ENCODE measurements at regions not wholly inside any gene's neighbourhood (a gene's known extent, or its start where the extent isn't known, plus 50 kb on each side); places are given as distances from the start of the nearest gene placed in this dataset.
"Not testable (repeated sequence)": the region's sequence is repeated elsewhere in the genome, so short reads cannot be mapped to it uniquely, and the experiment has no call there.

- no peak for DNase-seq (ENCODE audit: low read depth)
These were observed 129.0 kb upstream of the RREB1 start for GRCh38 chr6:6978731-6979130.

GRCh38 chr6:6980999-6981597 lies 126.7 kb upstream of the RREB1 start:
- no peak for DNase-seq (ENCODE audit: low read depth)

GRCh38 chr6:6981681-6982322 lies 126.0 kb upstream of the RREB1 start:
- DNase-seq (ENCODE audit: low read depth) = no peak

- no peak for DNase-seq (ENCODE audit: low read depth)
These were observed 125.1 kb upstream of the RREB1 start for GRCh38 chr6:6982663-6983062.

- no peak for DNase-seq (ENCODE audit: low read depth)
These were observed 123.0 kb upstream of the RREB1 start for GRCh38 chr6:6984585-6985366.

GRCh38 chr6:6986344-6986743 lies 121.4 kb upstream of the RREB1 start:
- DNase-seq (ENCODE audit: low read depth) = no peak

GRCh38 chr6:6987749-6988148 lies 120.0 kb upstream of the RREB1 start:
- no peak for DNase-seq (ENCODE audit: low read depth)

- DNase-seq (ENCODE audit: low read depth) = not testable (repeated sequence)
These were observed 117.7 kb upstream of the RREB1 start for GRCh38 chr6:6990059-6990458.

GRCh38 chr6:6993503-6994237 lies 114.1 kb upstream of the RREB1 start:
- no peak for DNase-seq (ENCODE audit: low read depth)

- no peak for DNase-seq (ENCODE audit: low read depth)
These were observed 113.0 kb upstream of the RREB1 start for GRCh38 chr6:6994796-6995195.

GRCh38 chr6:6995328-6995727 lies 112.4 kb upstream of the RREB1 start:
- DNase-seq (ENCODE audit: low read depth) = no peak

- no peak for DNase-seq (ENCODE audit: low read depth)
These were observed 111.6 kb upstream of the RREB1 start for GRCh38 chr6:6996124-6996523.

GRCh38 chr6:6997263-6998193 lies 110.2 kb upstream of the RREB1 start:
- no peak for DNase-seq (ENCODE audit: low read depth)

- no peak for DNase-seq (ENCODE audit: low read depth)
These were observed 109.6 kb upstream of the RREB1 start for GRCh38 chr6:6998194-6998569.

- DNase-seq (ENCODE audit: low read depth) = no peak
These were observed 106.7 kb upstream of the RREB1 start for GRCh38 chr6:7000825-7001777.

- no peak for DNase-seq (ENCODE audit: low read depth)
These were observed 104.7 kb upstream of the RREB1 start for GRCh38 chr6:7003041-7003440.

GRCh38 chr6:7004581-7005297 lies 103.0 kb upstream of the RREB1 start:
- no peak for DNase-seq (ENCODE audit: low read depth)

- DNase-seq (ENCODE audit: low read depth) = no peak
These were observed 101.1 kb upstream of the RREB1 start for GRCh38 chr6:7006515-7007191.

- DNase-seq (ENCODE audit: low read depth) = no peak
These were observed 99.2 kb upstream of the RREB1 start for GRCh38 chr6:7008451-7008988.
